ENCODE measurements at regions not wholly inside any gene's neighbourhood (a gene's known extent, or its start where the extent isn't known, plus 50 kb on each side); places are given as distances from the start of the nearest gene placed in this dataset.

DNA sequence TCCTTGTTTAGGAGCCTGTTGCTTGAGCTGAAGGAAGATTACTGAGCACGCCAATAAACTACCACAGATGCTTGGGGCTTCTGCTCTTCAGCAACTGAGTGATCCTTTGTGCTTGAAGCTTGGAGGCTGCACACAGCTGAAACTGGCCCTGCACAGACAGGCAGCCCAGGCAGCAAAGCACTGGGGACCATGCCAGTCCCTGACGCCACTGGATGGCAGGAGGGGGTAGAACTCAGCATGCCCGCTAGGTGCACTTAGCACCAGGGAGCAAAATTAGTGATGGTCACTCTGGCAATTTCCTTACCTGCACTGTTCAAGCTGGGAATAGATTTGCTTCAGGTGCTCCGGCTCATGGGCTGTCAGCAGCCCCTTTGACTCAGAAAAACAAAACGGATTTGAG, 91.5 kb downstream of the FAM50B start:
- no peak for TF ChIP-seq POLR2A (IDR thresholded peaks at IDR 0.05)
- TF ChIP-seq, protein P1, sequence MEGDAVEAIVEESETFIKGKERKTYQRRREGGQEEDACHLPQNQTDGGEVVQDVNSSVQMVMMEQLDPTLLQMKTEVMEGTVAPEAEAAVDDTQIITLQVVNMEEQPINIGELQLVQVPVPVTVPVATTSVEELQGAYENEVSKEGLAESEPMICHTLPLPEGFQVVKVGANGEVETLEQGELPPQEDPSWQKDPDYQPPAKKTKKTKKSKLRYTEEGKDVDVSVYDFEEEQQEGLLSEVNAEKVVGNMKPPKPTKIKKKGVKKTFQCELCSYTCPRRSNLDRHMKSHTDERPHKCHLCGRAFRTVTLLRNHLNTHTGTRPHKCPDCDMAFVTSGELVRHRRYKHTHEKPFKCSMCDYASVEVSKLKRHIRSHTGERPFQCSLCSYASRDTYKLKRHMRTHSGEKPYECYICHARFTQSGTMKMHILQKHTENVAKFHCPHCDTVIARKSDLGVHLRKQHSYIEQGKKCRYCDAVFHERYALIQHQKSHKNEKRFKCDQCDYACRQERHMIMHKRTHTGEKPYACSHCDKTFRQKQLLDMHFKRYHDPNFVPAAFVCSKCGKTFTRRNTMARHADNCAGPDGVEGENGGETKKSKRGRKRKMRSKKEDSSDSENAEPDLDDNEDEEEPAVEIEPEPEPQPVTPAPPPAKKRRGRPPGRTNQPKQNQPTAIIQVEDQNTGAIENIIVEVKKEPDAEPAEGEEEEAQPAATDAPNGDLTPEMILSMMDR (IDR thresholded peaks at IDR 0.05): no peak
